GM18505 (cell line): ENCODE measurements at regions not wholly inside any gene's neighbourhood (a gene's known extent, or its start where the extent isn't known, plus 50 kb on each side); places are given as distances from the start of the nearest gene placed in this dataset.
"Not testable (repeated sequence)": the region's sequence is repeated elsewhere in the genome, so short reads cannot be mapped to it uniquely, and the experiment has no call there.

Experiments used
- ATAC-seq: cut with Tn5 transposase; IDR thresholded peaks from one replicate; pipeline ENCODE4 v1.9.1; 2021; ENCODE audit not compliant: unreplicated experiment
- POLR2A ChIP-seq: IDR thresholded peaks from 4 replicates; pipeline ENCODE4 v1.6.1; 2011; ENCODE audit warnings: borderline replicate concordance; ENCODE audit not compliant: insufficient read depth, insufficient read length; ENCODE audit errors: extremely low read depth

DNA sequence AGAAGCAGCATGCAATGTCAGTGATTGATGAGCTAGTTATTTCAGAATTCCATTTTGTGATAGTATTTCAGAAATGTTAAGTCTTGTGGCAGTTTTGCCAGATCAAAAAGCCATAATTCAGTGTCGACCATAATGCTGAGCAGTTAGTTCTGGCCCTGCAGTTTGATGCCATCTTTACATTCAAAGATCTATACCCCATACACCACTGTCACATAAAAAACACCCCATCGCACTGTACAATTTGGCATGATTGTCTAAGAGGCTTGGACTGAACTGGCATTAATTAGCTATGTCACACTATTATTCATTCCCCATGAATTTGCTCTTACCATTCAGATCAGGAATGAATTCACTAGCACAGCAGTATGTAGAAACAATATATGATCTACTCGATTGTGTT, 127.7 kb upstream of the EPHA3 start:
- ATAC-seq: no peak
- TF ChIP-seq POLR2A: no peak

DNA sequence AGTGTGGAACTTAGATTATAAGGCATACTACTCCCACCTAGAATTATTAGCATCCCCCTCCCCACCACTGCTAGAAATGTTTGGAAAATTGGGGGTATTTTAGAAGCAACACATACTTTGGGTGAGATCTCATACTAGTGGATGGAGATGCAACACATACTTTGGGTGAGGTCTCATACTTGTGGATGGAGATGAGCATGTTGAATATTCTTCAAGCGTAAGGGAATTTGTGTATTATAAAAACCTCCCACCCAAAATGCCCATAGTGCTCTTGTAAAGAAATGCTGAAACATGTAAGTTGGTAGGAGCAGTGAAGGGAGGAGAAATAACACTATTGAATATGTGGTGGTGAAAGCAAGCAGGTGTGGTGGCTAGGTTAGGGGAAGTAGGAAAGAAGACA, 124.0 kb upstream of the EPHA3 start:
- TF ChIP-seq POLR2A: no peak
- no peak for ATAC-seq

GRCh38 chr3:88984256-88984655, 123.2 kb upstream of the EPHA3 start:
- TF ChIP-seq POLR2A: no peak
- no peak for ATAC-seq

GRCh38 chr3:88984832-88985231, 122.6 kb upstream of the EPHA3 start:
- TF ChIP-seq POLR2A: no peak
- no peak for ATAC-seq

- no peak for ATAC-seq
- TF ChIP-seq POLR2A: no peak
Observed at GRCh38 chr3:88985491-88985890, 121.9 kb upstream of the EPHA3 start.

GRCh38 chr3:88986834-88987233, 120.6 kb upstream of the EPHA3 start:
- no peak for ATAC-seq
- no peak for TF ChIP-seq POLR2A

DNA sequence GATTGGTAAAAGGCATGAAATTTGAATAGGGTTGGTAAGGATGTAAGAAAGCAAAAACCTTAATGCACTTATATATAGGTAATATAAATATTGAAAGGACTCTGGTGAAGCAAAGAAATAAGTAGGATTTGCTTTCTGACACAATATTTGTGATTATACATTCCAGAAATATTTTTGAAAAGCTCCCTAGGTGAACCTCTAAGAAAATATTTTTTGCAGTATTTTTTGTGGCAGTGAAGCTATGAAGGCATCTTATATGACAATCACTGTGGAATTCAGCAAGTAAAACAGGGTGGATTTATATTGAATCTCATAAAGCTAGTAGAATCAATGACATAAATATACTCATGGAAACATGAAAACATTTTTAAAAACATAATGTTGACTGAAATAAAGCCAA, 119.6 kb upstream of the EPHA3 start:
- ATAC-seq: no peak
- no peak for TF ChIP-seq POLR2A

GRCh38 chr3:88988906-88989305, 118.5 kb upstream of the EPHA3 start:
- TF ChIP-seq POLR2A: no peak
- ATAC-seq: no peak

GRCh38 chr3:88991496-88991895, 115.9 kb upstream of the EPHA3 start:
- ATAC-seq: no peak

DNA sequence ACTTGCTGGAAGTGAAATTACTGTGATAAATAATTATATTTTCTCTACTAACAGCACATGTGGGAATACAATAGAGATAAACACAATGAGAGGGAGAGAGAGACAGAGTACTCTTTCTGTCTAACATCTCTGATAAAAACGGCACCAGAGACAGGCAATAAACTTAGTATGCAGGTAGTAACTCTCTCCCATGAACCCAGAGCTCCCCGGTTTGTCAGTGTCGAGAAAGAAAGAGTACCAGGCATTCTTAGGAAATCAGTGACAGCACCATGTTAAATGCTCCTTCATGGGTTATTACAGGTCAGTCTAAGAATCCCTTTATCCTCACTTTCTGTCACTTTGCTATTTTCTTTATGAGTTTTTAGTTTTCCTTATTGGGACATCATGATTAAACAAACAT, 110.7 kb upstream of the EPHA3 start:
- ATAC-seq: no peak

More at GRCh38 chr3:88991496-88991895, 115.9 kb upstream of the EPHA3 start:
- TF ChIP-seq POLR2A: no peak

GRCh38 chr3:88997260-88997659, 110.2 kb upstream of the EPHA3 start:
- ATAC-seq: no peak
- TF ChIP-seq POLR2A: no peak

More for the DNA sequence above, 110.7 kb upstream of the EPHA3 start:
- no peak for TF ChIP-seq POLR2A

GRCh38 chr3:89000886-89001285, 106.5 kb upstream of the EPHA3 start:
- no peak for TF ChIP-seq POLR2A
- no peak for ATAC-seq

DNA sequence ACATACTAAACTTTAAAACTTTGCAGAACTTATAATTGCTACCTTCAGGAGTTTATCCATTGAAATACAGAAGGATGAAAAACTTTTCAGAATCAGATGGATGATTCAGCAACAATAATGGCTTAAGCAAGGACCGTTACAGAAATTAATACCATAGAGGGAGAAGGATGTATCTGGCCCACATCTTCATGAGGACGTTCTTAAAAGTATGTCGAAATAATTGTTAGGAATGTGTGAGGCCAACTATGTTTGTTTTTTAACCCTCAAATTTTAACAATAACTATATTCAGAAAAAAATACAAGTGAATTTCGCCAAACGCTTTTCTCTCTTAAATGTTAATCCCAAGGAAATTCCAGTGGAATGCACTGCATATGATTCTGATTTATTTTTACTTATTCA, 105.2 kb upstream of the EPHA3 start:
- no peak for TF ChIP-seq POLR2A
- ATAC-seq: no peak

GRCh38 chr3:89013536-89013935, 93.9 kb upstream of the EPHA3 start:
- no peak for TF ChIP-seq POLR2A
- ATAC-seq: no peak

- TF ChIP-seq POLR2A: no peak
- ATAC-seq: no peak
Observed at GRCh38 chr3:89017531-89017930, 89.9 kb upstream of the EPHA3 start.

GRCh38 chr3:89025185-89025584, 82.2 kb upstream of the EPHA3 start:
- no peak for TF ChIP-seq POLR2A
- no peak for ATAC-seq

DNA sequence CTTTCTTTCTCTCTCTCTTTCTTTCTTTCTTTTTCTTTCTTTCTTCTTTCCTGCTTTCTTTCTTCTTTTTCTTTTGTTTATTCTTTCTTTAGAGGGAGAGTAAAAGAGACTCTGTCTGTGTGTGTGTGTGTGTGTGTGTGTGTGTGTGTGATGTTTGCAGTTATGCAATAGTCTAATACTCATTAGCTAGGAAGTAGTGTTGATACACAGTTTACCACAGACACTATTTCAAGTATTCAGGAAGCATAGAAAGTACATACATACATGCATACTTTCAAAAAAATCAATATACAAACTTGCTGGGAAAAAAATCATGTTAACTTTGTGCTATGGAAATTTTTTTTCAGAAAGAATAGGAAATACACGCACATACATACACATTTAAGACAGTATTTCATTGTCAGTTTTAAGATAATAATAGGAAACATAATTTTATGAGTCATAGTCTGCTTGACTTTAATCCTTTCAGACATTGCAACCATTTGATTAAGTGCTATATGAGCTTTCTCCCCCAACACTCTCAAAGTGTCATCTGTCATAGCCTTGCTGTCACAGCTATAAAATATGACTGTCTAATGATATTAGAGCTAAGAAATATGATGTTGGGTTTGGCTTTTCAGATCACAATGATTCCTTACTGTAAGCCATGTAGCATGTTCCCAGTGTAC, 74.9 kb upstream of the EPHA3 start:
- ATAC-seq: no peak
- TF ChIP-seq POLR2A: no peak

DNA sequence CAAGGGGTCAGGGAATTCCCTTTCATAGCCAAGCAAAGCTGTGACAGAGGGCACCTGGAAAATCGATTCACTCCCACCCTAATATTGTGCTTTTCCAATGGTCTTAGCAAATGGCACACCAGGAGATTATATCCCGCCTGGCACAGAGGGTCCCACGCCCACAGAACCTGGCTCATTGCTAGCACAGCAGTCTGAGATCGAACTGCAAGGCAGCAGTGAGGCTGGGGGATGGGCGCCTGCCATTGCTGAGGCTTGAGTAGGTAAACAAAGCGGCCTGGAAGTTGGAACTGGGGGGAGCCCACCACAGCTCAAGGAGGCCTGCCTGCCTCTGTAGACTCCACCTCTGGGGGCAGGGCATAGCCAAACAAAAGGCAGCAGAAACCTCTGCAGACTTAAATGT, 72.7 kb upstream of the EPHA3 start:
- ATAC-seq: not testable (repeated sequence)
